HG02981 (cell line): ENCODE measurements at regions not wholly inside any gene's neighbourhood (a gene's known extent, or its start where the extent isn't known, plus 50 kb on each side); places are given as distances from the start of the nearest gene placed in this dataset.
"Not testable (repeated sequence)": the region's sequence is repeated elsewhere in the genome, so short reads cannot be mapped to it uniquely, and the experiment has no call there.

Experiments
- ATAC-seq: cut with Tn5 transposase; IDR thresholded peaks from one replicate; pipeline ENCODE4 v1.9.1; 2021; ENCODE audit warnings: mild to moderate bottlenecking, moderate library complexity; ENCODE audit not compliant: unreplicated experiment

- ATAC-seq, result no peak
These were observed 123.5 kb downstream of the MAP3K7 start for GRCh38 chr6:90463359-90463758.

DNA sequence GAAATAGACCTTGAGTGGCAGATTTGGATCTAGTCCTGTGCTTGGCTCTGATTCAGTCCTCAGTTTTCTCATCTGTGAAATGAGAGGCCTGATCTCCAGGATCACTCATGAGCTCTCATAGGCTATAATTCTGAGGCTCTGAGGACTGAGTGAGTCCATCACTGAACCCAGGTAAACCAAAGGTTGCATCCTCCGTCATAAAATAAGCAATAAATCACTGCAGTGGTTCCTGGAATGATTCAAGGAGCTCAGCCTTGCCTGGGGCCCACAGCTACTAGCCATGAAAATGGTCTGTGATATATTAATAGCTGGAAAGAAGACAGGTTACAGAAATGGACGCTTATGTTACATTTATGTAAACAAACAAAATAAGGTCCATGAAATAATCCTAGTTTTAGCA is 124.8 kb downstream of the MAP3K7 start:
- ATAC-seq, result no peak

DNA sequence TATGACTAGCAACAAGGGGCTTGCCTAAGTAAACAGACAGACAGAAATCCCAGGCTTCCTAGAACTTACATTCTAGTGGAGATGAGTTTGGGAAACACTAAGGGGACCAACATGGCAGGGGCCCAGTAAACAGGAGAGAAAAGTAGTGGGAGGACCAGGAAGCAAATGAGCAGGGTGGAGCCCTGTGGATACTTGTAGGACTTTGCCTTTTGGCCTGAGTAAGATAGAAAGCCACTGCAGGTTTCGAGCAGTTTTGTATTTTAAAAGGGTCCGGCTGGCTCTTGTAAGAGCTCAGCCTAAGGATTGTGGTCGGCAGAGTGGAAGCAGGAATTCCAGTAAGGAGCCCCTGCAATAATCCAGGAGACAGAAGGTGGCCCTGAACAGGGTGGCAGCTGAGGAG is 125.5 kb downstream of the MAP3K7 start:
- ATAC-seq, result no peak

GRCh38 chr6:90460051-90460450 is 126.8 kb downstream of the MAP3K7 start:
- ATAC-seq, result no peak

DNA sequence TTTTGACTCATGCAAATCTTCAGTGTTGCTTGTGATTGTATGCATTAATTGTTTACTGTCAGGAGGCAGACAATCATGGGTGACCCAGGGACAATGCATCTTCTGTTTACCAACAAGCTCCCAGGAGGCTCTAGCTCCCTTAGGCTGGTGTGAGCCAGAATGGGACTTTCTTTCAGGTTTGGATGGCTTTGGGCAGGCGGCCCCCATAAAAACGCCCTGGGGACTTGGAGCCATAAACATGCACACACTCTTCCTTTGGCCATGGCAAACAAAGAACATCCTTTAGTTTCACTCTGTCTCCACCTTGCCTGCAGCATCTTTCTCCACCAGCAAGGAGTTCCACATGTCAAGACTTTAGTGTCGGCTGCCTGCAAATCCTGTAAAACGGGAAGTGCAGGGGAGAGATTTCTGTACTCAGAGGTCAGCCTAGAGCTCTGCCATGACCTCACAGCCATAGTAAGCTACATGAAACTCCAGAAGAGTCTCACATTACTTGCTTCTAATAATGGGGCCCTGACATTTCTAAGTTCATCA is 127.6 kb downstream of the MAP3K7 start:
- ATAC-seq, result no peak

DNA sequence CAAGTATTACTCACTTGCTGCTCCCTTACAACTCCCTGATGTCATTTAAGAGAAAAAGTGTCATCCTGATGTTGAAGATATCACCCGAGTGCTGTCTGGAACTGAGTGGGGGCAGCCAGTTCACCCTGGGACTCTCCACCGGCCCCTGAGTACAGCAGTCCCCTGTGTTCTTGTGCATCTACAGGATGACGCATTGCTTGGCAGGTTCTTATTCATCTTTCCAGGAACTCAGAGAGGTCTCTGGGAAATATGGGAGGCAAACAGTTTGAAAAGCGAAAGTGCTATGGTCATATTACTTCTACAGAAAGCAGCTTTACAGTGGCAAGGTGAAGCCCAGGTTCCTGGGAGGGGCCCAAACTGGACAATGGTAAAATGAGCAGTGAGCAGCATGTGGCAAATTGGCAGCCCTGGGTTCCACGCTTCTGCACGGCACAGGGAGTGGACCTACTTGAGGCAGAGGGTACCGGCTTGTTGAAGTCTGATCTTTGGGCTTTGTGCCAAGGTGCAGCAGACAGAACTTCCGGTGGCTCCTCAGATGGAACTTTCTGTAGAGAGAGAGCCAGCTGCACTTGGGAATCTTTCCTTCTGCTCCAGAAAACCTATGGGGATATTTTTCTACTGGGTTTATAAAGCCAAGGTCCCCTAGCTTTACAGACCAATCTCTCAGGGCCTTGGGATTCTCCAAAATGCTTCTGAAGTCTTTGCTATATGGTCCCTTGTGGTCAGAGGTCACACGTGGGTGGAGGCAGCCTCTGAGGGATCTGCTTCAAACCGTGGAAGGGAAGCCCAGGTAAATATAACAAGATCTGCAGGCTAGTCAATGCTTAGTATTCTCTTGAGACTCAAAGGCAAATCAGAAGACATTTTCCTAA is 128.3 kb downstream of the MAP3K7 start:
- ATAC-seq, result no peak

DNA sequence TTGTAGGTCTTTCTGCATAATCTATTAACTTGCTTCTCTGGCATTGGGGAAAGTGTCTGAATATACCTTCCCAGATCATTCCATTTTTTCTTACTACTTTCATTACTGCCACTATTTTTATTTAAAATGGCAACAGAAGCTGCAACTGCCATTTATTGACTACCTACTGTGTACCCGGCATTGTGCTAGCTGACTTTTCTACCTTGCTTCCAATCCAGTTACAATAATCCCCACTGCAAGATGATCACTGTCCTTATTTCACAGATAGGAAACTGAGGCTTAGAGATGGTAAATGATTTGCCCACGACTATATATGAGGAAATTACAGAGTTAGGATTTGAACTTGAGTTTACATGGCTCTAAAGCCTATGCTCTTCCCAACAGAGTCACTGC is 129.0 kb downstream of the MAP3K7 start:
- ATAC-seq, result no peak

DNA sequence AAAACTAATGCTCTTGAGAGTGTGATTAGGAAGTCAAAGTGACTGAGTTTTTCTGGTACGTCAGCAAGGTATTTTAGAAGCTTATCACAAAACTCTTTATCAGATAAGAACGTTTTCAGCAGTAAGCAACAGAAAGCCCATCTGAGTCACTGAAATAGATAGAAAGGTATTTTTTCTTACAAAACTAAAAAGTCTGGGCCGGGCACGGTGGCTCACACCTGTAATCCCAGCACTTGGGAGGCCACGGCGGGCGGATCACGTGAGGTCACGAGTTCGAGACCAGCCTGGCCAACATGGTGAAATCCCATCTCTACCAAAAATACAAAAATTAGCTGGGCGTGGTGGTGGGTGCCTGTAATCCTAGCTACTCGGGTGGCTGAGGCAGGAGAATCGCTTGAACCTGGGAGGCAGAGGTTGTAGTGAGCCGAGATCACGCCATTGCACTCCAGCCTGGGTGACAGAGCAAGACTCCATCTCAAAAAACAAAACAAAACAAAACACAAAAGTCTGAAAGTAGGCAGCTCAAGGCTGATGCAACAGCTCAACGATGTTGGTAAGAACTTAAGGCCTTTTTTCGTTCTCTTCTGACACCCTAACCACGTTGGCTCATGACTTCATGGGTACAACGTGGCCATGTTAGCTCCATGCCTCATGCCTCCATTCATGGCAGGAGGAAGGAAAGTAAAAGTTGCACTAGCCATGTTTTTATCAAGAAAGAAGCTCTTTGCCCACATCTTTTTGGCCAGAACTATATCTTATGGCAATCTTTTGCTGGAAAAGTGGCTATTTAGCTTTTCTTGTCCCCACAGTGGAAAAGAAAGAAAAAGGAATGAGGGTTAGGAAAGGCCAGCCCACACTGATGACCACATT is 129.6 kb downstream of the MAP3K7 start:
- ATAC-seq, result not testable (repeated sequence)

DNA sequence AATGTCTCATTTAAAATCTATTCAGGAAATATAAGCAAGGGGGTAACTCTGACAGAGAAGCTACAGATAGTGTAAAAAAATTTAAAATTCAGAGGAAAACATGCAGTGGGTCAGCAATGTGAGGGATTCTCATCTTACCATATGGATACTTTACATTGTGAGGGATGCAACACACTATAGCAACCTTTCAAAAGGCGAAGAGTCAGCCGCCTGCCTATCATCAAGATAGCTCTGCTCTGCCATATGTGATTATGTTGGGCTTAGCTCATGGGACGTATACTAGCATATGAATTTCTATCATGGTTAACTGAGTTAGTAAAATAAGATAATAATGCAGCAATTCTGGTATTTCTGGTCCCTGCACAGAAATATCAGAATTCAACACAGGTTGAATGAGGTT is 130.9 kb downstream of the MAP3K7 start:
- no peak for ATAC-seq

- no peak for ATAC-seq
These were observed 131.9 kb downstream of the MAP3K7 start for GRCh38 chr6:90454836-90455427.

DNA sequence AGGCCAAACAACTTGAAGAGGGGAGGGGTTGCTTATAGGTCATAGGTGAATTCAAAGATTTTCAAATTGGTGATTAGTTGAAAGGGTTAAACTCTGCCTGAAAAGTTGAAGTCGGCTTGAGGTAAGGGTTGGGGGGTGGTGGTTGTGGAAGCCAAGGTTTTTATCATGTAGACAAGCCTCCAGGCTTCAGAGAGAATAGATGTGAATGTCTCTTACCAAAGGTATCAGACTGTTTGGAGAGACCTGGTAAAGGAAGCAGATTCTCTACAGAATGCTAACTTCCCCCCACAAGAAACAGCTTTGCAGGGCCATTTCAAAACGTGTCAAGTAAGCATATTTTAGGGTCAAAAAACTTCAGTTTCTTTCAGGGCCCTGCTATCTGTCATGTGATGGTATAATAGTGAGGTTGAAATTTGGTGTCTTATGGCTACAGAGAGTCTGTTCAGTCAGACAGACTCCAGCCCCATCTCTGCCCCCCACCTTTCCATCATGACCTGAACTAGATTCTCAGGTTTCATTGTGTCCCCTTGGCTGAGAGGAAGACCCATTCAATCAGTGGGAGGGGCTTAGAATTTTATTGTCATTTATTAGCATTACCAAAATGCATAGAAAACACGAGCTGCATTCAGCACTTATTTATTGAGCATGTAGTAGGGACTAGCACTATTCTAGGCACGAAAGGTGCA is 136.5 kb downstream of the MAP3K7 start:
- no peak for ATAC-seq

- ATAC-seq, result no peak
These were observed 137.6 kb downstream of the MAP3K7 start for GRCh38 chr6:90449311-90449710.

DNA sequence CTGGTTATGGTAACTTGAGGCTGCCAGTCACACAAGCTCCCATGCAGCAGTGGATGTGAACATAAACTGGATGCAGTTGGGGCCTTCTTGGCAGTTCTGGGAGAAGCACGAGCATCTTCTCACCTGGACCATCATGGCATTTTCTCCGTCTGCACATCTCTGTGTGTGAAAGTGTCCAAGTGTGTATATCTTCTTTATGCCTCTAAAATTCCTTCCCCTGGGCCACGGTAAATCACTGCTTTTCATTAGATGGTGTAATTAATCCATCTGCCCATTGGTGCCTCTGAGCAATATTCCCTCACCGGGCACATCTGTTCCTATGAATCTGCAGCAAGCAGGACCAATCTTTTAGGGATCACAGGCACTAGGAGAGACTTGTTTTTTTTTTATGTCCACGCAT is 138.0 kb downstream of the MAP3K7 start:
- ATAC-seq, result no peak

GRCh38 chr6:90446164-90446563 is 140.7 kb downstream of the MAP3K7 start:
- ATAC-seq, result no peak

DNA sequence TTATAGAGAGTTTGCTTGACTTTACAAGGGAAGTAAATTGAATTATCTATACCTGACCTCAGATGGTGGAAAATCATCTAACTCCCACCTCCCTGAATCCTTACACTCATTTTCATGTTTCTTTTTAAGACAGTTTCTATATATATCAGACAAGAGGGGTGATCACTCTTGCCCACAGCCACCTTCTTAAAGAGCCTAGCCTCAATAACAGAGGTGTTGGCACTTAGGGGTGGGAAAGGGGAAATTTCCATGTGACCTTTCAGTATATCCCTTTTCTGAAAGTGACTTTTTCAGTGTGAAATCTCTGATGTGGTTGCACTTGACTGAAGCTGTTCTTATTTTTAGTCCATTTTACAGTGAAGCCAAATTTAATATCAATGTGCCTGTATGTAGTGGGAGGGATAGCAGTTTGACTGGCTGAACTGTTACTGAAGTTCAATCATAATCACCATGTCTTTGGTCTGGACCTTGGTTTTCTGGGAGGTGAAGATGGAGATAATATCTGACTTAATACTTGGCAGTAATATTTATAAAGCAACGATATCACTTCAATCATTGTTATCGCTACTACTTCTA is 141.3 kb downstream of the MAP3K7 start:
- ATAC-seq, result no peak

GRCh38 chr6:90444160-90444714 is 142.6 kb downstream of the MAP3K7 start:
- no peak for ATAC-seq

- no peak for ATAC-seq
These were observed 144.5 kb downstream of the MAP3K7 start for GRCh38 chr6:90442366-90442765.

DNA sequence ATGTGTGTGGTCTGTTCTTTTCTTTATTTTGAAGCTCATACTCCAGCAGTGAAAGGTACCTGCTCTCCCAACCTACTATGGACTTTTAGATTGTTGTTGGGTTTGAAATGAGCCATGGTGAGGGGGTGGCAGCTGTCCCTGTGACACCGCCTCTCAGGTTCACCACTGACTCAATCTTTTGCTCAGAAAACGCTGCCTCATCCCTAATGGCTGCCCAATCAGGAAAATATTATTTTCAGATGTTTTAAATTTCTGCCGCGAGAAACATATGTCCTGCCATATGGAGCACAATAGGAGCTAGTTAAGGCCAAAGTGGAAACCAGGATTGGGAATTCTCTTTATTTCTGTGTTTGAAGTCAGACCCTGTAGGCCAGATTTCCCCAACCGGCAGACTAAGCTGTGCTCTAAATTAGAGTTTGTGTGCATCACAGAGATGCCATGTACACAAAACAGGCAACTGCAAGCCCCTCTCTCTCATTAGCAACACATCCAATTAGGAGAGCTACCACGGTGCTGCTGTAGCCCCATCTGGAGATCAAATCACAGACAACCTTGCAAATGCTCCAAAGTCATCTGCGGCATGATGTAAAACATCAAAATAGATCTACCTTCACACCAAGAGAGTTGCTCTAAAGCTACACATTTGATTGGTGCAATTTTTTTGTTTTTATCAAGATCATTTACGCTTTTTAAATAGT is 144.1 kb upstream of the BACH2 start:
- no peak for ATAC-seq

GRCh38 chr6:90439586-90439985 is 142.9 kb upstream of the BACH2 start:
- ATAC-seq, result no peak

- ATAC-seq, result no peak
These were observed 139.8 kb upstream of the BACH2 start for GRCh38 chr6:90436403-90436802.
